Liver (tissue), 3 donors: ENCODE measurements at regions not wholly inside any gene's neighbourhood (a gene's known extent, or its start where the extent isn't known, plus 50 kb on each side); places are given as distances from the start of the nearest gene placed in this dataset.

Source experiments
- ATF3 ChIP-seq: IDR thresholded peaks from 2 replicates; pipeline ENCODE4 v1.6.1; 2016; ENCODE audit warnings: antibody characterized with exemption
- CTCF ChIP-seq: fragments of 150-350 bp; IDR thresholded peaks from 2 replicates; pipeline ENCODE4 v1.5.1; 2017; ENCODE audit warnings: improper control_type of control experiment, low read depth, low read length; ENCODE audit not compliant: missing input control
- EGR1 ChIP-seq, 2 donors: IDR thresholded peaks; 2 replicates each; pipeline ENCODE4 v1.6.1; 2016 to 2018; ENCODE audit warnings: antibody characterized with exemption in 2 of 2, low read depth in 2 of 2
- MAX ChIP-seq: IDR thresholded peaks from 2 replicates; pipeline ENCODE4 v1.6.1; 2016; ENCODE audit warnings: antibody characterized with exemption
- REST ChIP-seq: IDR thresholded peaks from 2 replicates; pipeline ENCODE4 v1.6.1; 2016; ENCODE audit warnings: antibody characterized with exemption, mild to moderate bottlenecking
- SP1 ChIP-seq: IDR thresholded peaks from 2 replicates; pipeline ENCODE4 v1.6.1; 2018; ENCODE audit warnings: antibody characterized with exemption, mild to moderate bottlenecking
- ZBTB33 ChIP-seq: IDR thresholded peaks from 2 replicates; pipeline ENCODE4 v1.6.1; 2016; ENCODE audit warnings: antibody characterized with exemption
- donor health status: healthy.
- donor health status: healthy.

- TF ChIP-seq CTCF (no peak), EGR1 (IDR thresholded peaks at IDR 0.05; ENCODE audit: low read depth in 2 of 2) (no peak), MAX (no peak), SP1 (no peak), REST (no peak), ATF3 (no peak), ZBTB33 (no peak)
Observed at GRCh38 chr15:84400017-84400740, 164.6 kb downstream of the GOLGA6L4 start.
